ENCODE measurements at regions not wholly inside any gene's neighbourhood (a gene's known extent, or its start where the extent isn't known, plus 50 kb on each side); places are given as distances from the start of the nearest gene placed in this dataset.

GRCh38 chrX:137748827-137749226, 182.9 kb downstream of the ZIC3 start:
- TF ChIP-seq FOXP2 (optimal IDR thresholded peaks at IDR 0.05; ENCODE audit: borderline replicate concordance, extremely low read depth, extremely low read length, insufficient read depth): no peak
- TF ChIP-seq, protein P1, sequence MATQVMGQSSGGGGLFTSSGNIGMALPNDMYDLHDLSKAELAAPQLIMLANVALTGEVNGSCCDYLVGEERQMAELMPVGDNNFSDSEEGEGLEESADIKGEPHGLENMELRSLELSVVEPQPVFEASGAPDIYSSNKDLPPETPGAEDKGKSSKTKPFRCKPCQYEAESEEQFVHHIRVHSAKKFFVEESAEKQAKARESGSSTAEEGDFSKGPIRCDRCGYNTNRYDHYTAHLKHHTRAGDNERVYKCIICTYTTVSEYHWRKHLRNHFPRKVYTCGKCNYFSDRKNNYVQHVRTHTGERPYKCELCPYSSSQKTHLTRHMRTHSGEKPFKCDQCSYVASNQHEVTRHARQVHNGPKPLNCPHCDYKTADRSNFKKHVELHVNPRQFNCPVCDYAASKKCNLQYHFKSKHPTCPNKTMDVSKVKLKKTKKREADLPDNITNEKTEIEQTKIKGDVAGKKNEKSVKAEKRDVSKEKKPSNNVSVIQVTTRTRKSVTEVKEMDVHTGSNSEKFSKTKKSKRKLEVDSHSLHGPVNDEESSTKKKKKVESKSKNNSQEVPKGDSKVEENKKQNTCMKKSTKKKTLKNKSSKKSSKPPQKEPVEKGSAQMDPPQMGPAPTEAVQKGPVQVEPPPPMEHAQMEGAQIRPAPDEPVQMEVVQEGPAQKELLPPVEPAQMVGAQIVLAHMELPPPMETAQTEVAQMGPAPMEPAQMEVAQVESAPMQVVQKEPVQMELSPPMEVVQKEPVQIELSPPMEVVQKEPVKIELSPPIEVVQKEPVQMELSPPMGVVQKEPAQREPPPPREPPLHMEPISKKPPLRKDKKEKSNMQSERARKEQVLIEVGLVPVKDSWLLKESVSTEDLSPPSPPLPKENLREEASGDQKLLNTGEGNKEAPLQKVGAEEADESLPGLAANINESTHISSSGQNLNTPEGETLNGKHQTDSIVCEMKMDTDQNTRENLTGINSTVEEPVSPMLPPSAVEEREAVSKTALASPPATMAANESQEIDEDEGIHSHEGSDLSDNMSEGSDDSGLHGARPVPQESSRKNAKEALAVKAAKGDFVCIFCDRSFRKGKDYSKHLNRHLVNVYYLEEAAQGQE (IDR thresholded peaks at IDR 0.05; ENCODE audit: insufficient read depth in 1 of 2, low read depth in 2 of 2, low read length in 2 of 2): no peak
- TF ChIP-seq TAF1 (IDR thresholded peaks at IDR 0.05; ENCODE audit: borderline replicate concordance, insufficient read depth, low read length): no peak
- no peak for TF ChIP-seq POLR2AphosphoS5 (IDR thresholded peaks at IDR 0.05; ENCODE audit: low read depth, low read length)
- TF ChIP-seq SIN3A (IDR thresholded peaks at IDR 0.05; ENCODE audit: borderline replicate concordance, insufficient read depth, low read length): no peak

- TF ChIP-seq POLR2AphosphoS5 (IDR thresholded peaks at IDR 0.05; ENCODE audit: low read depth, low read length): no peak
These were observed 183.3 kb downstream of the ZIC3 start for GRCh38 chrX:137749246-137749645.

DNA sequence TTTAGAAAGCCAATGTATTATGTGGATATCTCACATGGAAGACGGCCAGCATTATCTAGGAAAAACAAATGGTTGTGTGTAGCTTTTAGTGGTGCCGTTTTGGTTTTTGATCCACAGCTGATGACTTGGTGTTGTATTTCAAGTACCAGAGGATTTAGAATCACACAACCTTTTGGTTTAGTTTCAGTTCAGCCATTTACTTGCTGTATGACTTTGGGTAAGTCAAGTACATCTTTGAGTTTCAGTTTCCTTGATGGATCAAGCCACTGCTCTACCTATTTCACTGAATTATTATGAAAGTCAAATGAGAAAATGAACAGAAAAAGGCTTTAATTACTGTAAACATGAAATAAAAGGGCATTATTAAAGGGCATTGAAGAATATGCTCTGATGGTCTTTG, 205.6 kb downstream of the ZIC3 start:
- no peak for TF ChIP-seq TAF1 (IDR thresholded peaks at IDR 0.05; ENCODE audit: borderline replicate concordance, insufficient read depth, low read length)
- TF ChIP-seq POLR2AphosphoS5 (IDR thresholded peaks at IDR 0.05; ENCODE audit: low read depth, low read length): no peak
- TF ChIP-seq, protein P1 (IDR thresholded peaks at IDR 0.05; ENCODE audit: insufficient read depth in 1 of 2, low read depth in 2 of 2, low read length in 2 of 2): no peak
- no peak for TF ChIP-seq SIN3A (IDR thresholded peaks at IDR 0.05; ENCODE audit: borderline replicate concordance, insufficient read depth, low read length)
- no peak for TF ChIP-seq FOXP2 (optimal IDR thresholded peaks at IDR 0.05; ENCODE audit: borderline replicate concordance, extremely low read depth, extremely low read length, insufficient read depth)

- no peak for TF ChIP-seq SIN3A (IDR thresholded peaks at IDR 0.05; ENCODE audit: borderline replicate concordance, insufficient read depth, low read length)
- no peak for TF ChIP-seq FOXP2 (optimal IDR thresholded peaks at IDR 0.05; ENCODE audit: borderline replicate concordance, extremely low read depth, extremely low read length, insufficient read depth)
- no peak for TF ChIP-seq TAF1 (IDR thresholded peaks at IDR 0.05; ENCODE audit: borderline replicate concordance, insufficient read depth, low read length)
- TF ChIP-seq POLR2AphosphoS5 (IDR thresholded peaks at IDR 0.05; ENCODE audit: low read depth, low read length): no peak
- TF ChIP-seq, protein P1 (IDR thresholded peaks at IDR 0.05; ENCODE audit: insufficient read depth in 1 of 2, low read depth in 2 of 2, low read length in 2 of 2): no peak
These were observed 226.3 kb downstream of the ZIC3 start for GRCh38 chrX:137792214-137792613.

DNA sequence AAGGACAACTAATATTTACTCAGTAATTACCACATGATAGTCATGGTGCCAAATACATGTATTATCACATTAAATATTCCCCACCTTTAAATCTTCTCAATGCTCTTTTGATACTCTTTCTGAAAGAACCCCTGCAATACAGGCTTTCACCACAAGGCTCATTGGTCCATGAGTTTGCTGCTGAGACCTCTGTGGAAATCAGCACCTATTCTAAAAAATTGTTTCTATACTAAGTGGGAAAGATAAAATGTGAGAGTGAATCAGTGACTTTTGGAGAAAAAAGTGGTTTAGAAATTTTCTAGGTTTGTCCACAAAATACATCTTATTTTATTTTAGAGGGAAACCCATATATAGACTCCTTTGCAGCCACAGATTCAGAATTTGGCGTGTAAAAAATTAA, 257.3 kb downstream of the ZIC3 start:
- TF ChIP-seq TAF1 (IDR thresholded peaks at IDR 0.05; ENCODE audit: borderline replicate concordance, insufficient read depth, low read length) (no peak), POLR2AphosphoS5 (IDR thresholded peaks at IDR 0.05; ENCODE audit: low read depth, low read length) (no peak), SIN3A (IDR thresholded peaks at IDR 0.05; ENCODE audit: borderline replicate concordance, insufficient read depth, low read length) (no peak), FOXP2 (optimal IDR thresholded peaks at IDR 0.05; ENCODE audit: borderline replicate concordance, extremely low read depth, extremely low read length, insufficient read depth) (no peak)
- TF ChIP-seq, protein P1 (IDR thresholded peaks at IDR 0.05; ENCODE audit: insufficient read depth in 1 of 2, low read depth in 2 of 2, low read length in 2 of 2): no peak

Data from PFSK-1 (cell line).